NCI-H1694 treated with DMSO at 0.1 percent for 48 hours (cell line): ENCODE measurements at regions not wholly inside any gene's neighbourhood (a gene's known extent, or its start where the extent isn't known, plus 50 kb on each side); places are given as distances from the start of the nearest gene placed in this dataset.
"Not testable (repeated sequence)": the region's sequence is repeated elsewhere in the genome, so short reads cannot be mapped to it uniquely, and the experiment has no call there.

Experiments
- DNase-seq: peaks from one replicate; lab custom pipeline; 2025; lab: John Stamatoyannopoulos, UW

DNA sequence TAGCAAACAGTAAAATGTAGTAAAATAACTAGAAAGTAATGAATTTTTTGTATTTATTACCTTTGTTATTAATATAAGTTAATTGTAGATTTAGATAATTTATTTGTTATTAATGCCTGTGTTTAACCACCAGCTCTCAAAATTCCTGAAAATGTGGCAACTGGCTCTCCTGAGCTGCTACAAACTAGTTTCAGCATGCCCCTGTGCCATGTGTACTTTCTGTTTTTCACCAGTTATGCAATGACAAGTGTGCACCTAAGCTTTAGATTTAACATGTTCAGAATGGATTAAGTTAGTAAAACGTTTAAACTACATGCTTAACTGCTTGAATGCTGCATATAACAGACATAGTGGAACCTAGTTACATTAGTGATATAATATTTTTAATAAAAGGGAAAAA, 88.1 kb downstream of the POSTN start:
- DNase-seq, result peak; percentile 74

DNA sequence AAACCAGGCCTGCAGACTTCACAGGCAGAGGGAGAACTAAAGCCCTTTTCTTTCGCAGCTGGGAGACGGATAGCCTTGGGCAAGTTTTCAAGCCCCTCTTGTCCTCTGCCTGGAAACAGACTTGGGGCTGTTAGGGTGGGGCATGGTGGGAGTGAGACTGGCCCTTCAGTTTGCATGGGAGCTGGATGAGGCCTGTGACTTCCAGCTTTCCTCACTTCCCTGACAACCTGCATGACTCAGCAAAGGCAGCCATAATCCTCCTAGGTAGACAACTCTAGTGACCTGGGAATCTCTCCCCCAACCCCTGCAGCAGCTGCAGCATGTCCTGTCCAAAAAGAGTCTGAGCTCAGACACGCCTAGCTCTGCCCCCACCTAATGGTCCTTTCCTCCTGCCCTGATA, 93.0 kb downstream of the POSTN start:
- DNase-seq, result no peak

DNA sequence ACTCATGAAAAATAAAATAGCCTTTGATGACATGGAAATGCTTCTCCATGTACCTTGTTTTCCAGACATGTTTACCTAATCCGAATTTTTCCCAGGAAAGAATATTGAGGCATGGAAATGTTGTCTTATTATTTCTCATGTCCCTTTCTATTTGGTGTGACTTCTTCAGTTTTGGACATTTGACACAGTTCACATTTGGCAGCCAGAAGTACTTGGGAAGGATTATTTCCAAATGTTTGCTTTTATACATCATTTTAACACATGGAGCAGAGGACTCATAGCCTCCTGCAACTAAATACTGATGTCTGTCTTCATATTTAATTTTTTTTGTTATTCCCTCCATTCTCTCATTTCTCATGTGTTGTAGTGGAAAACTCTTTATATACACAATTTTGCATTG, 94.3 kb downstream of the POSTN start:
- DNase-seq, result no peak

DNA sequence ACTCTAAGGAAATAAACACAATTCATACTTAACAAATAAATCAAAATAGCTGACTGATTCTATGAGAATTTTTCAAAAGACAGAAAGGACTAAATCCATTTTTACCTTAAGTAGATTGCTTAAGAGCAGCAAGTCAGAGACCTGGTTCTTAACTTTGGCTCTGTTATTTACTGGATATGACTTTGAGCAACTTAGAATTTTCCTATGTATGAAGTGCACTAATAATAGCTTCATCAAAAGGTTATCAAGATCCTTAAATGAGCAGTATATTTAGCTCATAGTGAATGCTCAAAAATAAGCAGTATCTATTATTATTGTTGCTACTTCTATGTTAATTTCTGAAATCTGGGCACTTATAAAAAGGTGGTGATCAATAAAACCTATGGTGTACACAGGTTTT, 95.3 kb downstream of the POSTN start:
- DNase-seq, result no peak

DNA sequence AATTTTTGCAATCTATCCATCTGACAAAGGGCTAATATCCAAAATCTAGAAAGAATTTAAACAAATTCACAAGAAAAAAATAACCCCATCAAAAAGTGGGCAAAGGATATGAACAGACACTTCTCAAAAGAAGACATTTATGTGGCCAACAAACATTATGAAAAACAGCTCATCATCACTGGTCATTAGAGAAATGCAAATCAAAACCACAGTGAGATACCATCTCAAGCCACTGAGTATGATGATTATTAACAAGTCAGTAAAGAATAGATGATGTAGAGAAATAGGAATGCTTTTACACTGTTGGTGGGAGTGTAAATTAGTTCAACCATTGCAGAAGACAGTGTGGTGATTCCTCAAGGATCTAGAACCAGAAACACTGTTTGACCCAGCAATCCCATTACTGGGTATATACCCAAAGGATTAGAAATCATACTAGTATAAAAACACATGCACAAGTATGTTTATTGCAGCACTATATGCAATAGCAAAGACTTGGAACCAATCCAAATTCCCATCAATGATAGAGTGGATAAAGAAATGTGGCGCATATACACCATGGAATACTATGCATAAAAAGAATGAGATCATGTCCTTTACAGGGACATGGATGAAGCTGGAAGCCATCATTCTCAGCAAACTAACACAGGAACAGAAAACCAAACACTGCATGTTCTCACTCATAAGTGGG, 96.1 kb downstream of the POSTN start:
- not testable (repeated sequence) for DNase-seq

DNA sequence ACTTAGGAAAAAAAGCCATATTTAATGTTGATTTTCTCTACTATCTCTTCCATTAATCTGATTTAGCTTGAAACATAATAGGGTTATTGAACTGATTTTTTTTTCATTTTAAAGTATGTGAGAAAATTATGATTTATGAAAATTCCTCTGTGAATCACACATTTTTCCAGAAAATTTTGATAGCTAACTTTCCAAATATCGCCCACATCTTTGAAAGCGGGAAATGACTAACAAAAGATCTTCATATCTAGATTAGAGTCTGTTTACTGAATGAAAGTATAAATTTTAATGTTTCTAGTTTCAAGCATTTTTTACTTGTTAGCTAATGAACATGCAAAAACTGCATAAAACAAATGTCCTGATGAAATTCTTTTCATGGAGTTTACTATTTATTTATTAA, 97.4 kb downstream of the POSTN start:
- DNase-seq, result no peak

DNA sequence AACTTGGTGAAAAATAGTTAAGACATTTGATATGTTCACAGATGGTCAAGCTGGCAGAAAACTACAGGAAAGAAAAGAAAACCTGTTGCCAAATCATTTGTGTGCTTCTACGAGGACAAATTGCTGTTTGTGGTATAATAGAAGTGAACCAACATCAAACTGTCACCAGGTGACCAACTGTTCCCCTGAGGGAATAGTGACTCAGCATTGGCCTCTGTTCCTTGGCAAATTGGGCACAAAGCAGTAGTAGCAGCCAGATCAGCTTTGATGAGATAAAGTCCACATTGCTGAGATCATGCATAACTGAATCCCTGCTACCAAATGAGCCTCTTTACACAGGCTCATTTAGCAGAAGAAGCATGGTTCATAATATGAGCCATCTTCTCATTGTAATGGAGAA, 103.5 kb downstream of the POSTN start:
- peak; percentile 30 for DNase-seq

DNA sequence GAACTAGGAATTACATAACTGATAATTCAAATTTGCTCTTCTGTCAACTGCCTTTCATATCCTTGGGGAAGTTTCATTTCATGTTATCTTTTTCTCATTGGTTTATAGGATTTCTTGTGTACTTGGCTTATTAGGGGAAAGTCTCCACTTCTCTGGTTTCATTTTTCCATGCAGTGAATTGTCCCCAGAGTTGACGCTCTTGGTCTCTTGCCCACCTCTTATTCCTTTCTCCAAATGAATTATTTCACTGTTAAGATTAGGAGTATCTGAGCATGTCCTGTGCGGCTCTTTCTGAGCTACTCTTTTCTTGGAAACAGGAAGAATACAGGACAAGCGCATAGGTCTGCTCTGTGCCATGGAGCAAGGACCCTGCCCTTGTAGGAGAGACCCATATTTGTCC, 104.8 kb downstream of the POSTN start:
- no peak for DNase-seq

DNA sequence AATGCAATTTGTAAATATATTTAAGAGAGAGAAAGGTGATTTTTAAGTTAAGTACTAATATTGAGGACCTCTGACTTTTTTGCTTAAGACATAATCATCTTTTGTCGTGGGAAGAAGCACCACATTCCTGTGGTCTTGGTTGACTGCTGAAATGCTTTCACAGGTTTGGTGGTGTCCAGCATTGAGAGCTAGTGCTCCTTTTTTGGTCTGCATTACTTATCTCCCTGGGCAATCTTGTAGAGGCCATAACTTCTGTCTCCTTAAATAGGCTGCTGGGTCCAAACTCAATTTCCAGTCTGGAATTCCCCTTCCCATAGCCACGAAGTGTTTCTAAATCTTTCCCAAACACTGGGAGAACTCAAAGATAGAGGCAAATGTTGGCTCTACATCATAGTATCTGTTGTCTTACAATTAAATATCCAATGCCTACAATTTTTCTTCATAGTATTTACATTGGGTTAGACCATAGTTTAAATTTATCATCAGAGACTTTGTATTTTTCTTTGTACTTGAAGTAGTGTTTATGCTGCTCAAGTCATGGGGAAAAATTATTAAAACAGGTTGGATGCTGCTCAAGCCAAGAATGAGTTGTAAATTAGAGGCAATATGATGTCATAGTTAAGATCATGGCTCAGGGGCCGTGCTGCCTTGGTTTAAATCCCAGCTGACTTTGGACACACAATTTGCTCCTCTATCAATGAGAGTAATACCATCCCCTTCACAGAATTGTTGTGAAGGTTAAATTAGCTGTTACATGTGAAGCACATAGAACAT, 105.6 kb downstream of the POSTN start:
- DNase-seq, result no peak

DNA sequence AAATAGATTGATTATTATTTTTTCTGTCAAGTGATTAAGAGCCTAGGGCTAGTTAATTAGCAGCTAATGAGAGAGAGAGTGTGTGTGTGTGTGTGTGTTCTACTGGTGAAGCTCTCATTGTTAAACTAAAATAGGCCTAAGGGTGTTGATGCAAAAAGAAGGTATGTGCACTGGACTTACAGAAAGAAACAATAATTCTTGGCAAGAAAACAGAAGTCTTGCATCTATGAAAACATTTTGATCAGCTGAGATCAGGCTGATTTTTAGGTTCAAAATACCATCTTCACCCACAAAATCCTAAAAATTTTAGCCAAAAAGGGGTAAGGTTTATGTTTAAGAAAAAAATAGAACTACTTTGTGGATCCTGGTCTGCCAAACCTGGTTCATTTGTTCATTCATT, 106.5 kb downstream of the POSTN start:
- no peak for DNase-seq

DNA sequence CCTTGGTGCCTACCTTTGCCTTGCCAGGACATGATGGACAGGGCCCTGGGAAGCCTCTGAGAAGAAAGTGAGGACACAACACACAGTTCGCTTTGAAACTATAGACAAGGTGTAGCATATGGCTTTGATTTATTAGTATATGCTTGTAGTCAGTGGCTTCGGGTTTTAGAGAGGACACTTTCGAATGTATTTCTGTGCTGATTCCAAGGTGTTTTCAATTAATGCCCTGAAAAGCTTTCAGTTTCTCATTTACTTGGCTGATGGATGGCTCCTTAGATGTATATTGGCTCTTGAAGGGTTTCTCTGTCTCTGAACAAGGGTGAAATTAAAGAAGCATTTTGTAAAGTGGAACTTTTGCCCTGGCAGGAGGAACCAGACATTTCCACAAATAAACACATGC, 106.9 kb downstream of the POSTN start:
- DNase-seq, result peak; percentile 3

DNA sequence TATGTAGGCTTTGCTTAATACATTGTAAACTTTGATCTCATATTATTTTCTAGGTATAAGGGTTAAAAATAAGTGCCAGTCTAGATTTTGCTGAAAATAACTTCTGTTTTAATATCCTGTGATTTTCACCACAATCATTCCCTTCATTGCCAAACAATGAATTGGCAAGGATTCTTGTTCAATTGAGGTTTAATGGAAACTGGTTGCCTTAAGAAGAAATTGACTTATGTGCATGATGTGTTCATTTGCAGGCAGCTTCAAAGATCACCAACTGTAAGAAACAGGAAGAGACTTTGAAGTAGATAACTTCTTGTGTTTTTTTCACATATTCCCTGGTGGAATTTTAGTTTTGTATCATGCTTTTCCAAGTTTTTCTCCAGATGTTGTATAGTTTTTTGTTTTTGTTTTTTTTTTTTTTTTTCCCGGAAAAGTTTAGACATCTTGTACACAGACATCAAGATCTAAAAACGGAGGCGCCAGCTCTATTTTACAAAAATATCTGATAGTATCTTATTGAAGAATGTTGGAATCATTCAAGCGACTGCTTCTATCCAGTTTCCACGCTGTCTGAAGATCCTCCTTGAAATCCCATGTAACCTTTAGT, 108.3 kb downstream of the POSTN start:
- DNase-seq, result no peak

DNA sequence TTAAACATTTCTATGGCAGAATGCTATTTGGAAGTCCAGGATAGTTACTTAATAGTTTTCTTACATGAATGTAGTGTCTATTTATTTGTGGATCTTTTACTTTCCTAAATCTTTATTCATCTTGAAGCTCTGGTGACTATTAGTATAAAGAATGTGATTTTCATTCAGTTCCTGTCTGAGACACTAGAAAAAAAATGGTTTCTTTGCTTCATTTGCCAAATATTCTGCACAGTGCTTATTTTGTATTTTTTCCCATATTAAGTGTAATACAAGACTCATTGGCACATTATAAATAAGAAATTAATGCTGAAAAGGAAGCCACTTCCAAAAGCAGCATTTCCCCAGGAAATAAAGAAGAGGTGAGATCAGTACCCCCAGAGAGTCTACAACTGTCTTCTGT, 109.8 kb downstream of the POSTN start:
- no peak for DNase-seq

DNA sequence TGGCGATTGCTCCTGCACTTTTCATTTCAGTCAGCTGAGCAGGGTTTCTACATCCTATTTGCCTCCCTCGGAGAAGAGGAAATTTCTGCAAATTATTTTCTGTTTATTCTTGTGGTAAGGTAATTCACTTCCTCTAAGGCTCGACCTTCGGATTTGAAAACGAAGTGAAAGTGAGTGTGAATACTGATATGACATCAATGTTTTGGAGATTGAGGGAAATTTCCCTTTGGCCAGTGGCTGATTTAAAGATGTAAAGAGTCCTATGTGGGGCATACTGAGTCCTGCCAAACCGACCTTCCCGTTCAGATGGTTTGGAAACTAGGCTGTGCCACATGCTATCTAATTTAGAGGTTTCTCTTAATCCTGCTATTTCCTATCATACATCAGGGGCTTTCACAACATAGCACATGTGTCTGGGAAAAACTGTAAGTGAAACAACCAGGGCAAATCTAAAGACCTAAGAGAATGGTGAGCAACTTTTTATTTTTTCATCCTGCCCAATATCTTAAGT, 112.3 kb downstream of the POSTN start:
- DNase-seq, result no peak

DNA sequence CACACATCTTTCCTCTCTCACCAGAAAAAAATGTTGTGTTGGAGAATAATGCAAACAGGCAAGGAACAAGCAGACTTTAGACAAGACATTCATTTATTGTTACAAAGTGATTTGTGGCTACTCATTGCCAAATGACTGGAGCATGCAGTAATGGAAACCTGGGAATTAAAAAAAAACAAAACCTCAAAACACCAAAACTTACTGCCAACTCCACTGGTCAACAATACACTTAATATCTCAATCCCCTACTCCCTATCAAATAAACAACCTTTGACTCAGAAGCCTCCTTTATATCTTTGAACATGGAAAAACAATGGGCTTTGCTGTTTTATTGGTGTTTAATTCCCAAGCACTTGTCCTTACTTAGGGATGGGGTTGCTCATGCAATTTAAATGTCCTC, 112.8 kb downstream of the POSTN start:
- no peak for DNase-seq

DNA sequence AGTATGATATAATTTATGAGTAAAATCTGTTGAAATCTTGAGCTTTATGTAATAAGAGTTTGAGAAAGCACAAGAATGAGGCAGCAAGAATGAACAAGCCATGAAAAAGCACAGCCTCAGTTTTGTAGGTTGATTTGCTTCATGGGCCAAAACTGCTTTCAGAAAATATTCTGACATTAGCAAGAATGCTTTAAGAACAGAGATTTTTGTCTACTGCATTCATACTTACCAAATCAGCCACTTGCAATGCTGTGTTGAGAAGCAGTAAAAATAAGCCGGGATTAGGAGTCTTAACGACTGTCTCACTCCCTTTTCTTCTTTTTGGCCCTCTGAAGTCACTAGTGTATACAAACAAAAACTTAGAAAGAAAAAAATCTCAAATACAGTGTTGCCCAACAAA, 114.5 kb downstream of the POSTN start:
- DNase-seq, result no peak

DNA sequence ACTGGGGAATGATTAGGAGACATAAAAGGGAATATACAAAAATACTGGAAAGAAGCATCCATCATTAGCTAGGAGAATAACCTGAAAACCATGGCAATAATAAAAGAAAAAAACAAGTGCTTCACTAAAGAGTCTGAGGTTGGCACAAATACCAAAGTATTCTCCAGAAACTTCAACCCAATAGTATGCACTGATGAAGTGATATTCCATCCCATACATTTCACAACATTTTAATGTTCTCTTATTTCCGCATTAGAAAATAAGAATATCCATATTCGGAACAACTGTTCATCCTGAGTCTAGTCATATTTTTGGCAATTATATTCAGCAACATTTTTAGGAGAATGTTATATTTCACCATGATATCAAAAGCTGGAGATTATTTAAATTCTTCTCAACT, 116.2 kb downstream of the POSTN start:
- no peak for DNase-seq

DNA sequence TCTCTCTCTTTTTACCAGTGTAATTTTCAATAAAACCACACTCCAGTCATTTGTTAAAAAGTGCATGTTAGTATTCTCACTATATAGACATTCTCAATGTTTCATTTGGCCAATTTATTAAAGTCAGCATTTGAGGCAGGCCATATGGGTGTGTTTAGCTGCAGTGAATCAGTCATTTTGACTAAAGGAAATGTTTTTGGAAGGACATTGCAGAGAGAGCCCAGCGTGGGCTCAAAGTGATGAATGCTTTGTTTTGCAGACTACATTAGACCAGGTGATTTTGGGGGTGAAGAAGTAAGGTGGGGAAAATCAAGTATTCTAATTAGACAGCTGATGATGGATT, 116.7 kb downstream of the POSTN start:
- no peak for DNase-seq

DNA sequence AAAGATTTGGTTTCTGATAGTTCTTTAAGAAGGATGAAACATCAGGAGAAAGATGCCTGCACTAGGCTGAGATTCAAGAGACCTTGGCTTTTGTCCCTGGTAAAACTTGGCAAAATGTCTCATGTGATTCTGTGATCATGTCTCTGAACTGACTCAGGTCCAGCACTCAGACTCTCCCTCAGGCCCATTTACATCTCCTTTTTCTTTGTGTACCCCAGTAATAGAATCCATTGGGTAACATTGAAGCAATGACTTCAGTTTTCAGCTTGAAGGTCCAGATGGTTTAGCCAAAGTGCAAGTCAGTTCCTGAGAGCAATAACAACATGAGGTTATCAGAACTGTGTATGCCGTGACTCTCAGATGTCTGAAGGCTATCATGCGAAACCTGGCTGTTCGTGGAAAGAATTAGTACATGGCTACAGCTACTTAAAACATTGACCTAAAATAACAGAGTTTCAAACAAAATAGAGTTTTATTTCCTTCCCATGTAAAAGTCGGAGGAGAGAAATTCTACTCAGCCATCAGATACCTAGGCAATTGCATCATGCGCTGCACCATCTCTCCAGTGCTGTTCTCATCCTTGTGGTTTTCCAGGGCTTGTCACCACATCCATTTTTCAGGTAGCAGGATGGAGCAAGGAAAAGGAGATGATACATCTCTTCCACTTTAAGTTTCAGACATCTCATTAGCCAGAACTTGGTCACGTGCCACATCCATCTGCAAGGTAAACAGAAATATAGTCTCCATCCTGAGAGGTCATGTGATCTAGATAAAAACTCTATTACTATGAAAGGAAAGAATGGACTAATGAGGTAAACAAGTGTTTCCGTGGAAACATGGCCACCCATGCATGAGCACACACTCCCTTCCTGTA, 117.3 kb downstream of the POSTN start:
- DNase-seq, result peak; percentile 13

DNA sequence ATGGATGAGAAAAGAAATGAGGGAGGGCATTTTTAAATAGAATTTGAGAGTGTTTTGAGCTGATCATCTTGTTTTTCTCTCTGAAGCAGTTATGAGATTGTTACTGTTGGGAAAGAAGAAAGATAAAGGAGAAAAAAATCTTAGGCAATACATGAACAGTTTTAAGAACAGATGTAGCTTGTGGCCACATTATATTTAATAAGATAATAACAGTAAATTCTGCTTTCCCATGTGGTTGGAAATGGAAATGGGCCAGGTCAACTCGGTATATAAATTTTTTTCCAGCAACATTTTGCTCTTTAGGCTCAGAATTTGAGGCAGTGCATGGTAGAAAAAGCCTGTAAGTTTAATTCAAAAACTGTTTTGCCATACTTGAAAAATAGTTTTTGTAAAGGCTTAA, 118.7 kb downstream of the POSTN start:
- no peak for DNase-seq

DNA sequence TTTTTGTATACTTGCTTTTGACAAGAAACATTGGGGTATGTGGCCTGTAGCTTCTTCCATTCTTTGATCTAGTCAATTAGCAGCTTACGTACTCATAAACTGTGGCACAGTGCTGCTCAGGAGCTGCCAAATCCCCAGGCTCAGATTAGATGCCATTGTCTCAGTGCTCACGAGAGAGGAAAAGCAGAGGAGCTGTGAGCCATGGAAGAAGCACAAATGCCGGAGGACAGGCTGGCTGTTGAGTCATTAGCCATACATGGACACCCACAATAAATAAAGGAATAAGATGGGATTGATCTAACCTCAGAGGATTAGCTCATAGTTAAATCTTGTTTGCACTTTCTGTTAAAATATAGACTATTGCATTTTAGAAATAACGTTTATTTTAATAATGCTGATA, 121.7 kb downstream of the POSTN start:
- DNase-seq, result no peak

DNA sequence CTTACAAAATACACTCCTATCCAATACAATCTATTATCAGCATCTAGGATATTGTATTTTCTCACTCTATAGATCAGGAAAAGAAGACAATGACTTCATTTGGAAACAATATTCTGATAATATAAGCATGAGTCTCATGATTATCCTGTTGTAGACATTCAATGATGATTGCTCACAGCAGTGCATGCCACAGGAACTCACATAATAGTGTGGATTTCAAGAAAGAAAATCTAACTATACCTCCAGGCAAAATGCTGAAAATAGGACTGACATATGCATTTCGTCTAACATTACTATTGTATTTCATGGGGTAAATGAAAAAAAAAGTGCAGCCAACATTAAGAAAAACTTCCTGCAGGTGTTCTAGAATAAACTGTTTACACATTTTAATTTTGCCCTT, 122.6 kb downstream of the POSTN start:
- DNase-seq, result no peak
